B cell (primary cell): ENCODE measurements at regions not wholly inside any gene's neighbourhood (a gene's known extent, or its start where the extent isn't known, plus 50 kb on each side); places are given as distances from the start of the nearest gene placed in this dataset.

Experiments
- ATAC-seq: fragments of 200-7000 bp; cut with Tn5 transposase; one replicate; pipeline ENCODE4 v1.10.0; 2021; ENCODE audit warnings: low read depth, mild to moderate bottlenecking, moderate number of reproducible peaks, moderate library complexity
- CTCF ChIA-PET: fragments of 350-600 bp; sonication (Branson Sonifier 250); formaldehyde crosslinking; loops from one replicate; lab custom pipeline; 2021; ENCODE audit warnings: antibody characterized with exemption, inconsistent platforms; lab: Charles Lee
- POLR2A ChIA-PET: fragments of 350-600 bp; sonication (Branson Sonifier 250); formaldehyde crosslinking; loops from one replicate; lab custom pipeline; 2021; ENCODE audit warnings: antibody characterized with exemption; lab: Charles Lee
- DNase-seq: peaks from one replicate; pipeline ENCODE4 v3.0.0; 2013
- H2AFZ ChIP-seq: 2 replicates; pipeline ENCODE4 v1.6.1; 2012; ENCODE audit warnings: mild to moderate bottlenecking, low read depth, low read length; ENCODE audit not compliant: insufficient read depth, poor library complexity, severe bottlenecking
- H3K27ac ChIP-seq, 2 donors: 1 replicate in 1 of 2; 2 replicates in 1 of 2; pipeline ENCODE4 v1.5.1; 2012 to 2013; ENCODE audit warnings: low read length in 2 of 2, mild to moderate bottlenecking in 2 of 2, moderate library complexity in 1 of 2
- H3K27me3 ChIP-seq, 4 experiments: fragments of 200-600 bp in 1 of 4; sonication (generic) in 1 of 4; replicated peaks in 1 of 4; 1 replicate in 2 of 4; 2 replicates in 2 of 4; pipeline versions ENCODE4 v1.6.1 to v1.7.0; 2013 to 2016; ENCODE audit warnings: low read length in 3 of 4, mild to moderate bottlenecking in 2 of 4, mixed read lengths in 1 of 4, moderate library complexity in 1 of 4; ENCODE audit not compliant: insufficient read depth in 4 of 4, control insufficient read depth in 3 of 4; ENCODE audit errors: control extremely low read depth in 1 of 4
- H3K36me3 ChIP-seq, 2 experiments: replicated peaks in 1 of 2; 1 replicate in 1 of 2; 2 replicates in 1 of 2; pipeline versions ENCODE4 v1.6.1 to v1.7.1; 2013; ENCODE audit warnings: low read length in 1 of 2; ENCODE audit not compliant: insufficient read depth in 2 of 2, control insufficient read depth in 1 of 2; ENCODE audit errors: control extremely low read depth in 1 of 2, extremely low read depth in 1 of 2
- H3K4me1 ChIP-seq, 2 donors: fragments of 200-600 bp in 1 of 2; sonication (generic) in 1 of 2; 1 replicate in 1 of 2; 2 replicates in 1 of 2; pipeline versions ENCODE4 v1.5.1 to v1.6.1; 2013 to 2017; ENCODE audit warnings: low read length in 2 of 2; ENCODE audit not compliant: control insufficient read depth in 2 of 2, insufficient read depth in 2 of 2
- H3K4me2 ChIP-seq: replicated peaks from 2 replicates; pipeline ENCODE3; 2012; ENCODE audit warnings: mild to moderate bottlenecking, low read depth, low read length; ENCODE audit not compliant: poor library complexity, severe bottlenecking
- H3K4me3 ChIP-seq, 5 experiments: fragments of 200-600 bp in 1 of 5; sonication (generic) in 1 of 5; 1 replicate in 3 of 5; 2 replicates in 2 of 5; pipeline versions ENCODE4 v1.5.1 to v1.7.0; 2011 to 2016; ENCODE audit warnings: low read length in 4 of 5, mild to moderate bottlenecking in 4 of 5, low read depth in 2 of 5, control low read depth in 1 of 5, moderate library complexity in 1 of 5; ENCODE audit not compliant: insufficient read depth in 1 of 5; ENCODE audit errors: control extremely low read depth in 1 of 5, extremely low read depth in 1 of 5
- H3K79me2 ChIP-seq: fragments of 200-600 bp; sonication (generic); one replicate; pipeline ENCODE4 v1.6.0; 2016; ENCODE audit warnings: low read length; ENCODE audit not compliant: control insufficient read depth, insufficient read depth
- H3K9ac ChIP-seq: fragments of 200-600 bp; sonication (generic); 2 replicates; pipeline ENCODE4 v1.6.1; 2017; ENCODE audit warnings: mild to moderate bottlenecking, low read length, moderate library complexity
- H3K9me3 ChIP-seq, 3 donors: one replicate each; pipeline versions ENCODE4 v1.6.1 to v1.7.1; 2013; ENCODE audit warnings: low read length in 2 of 3; ENCODE audit not compliant: control insufficient read depth in 2 of 3, insufficient read depth in 1 of 3; ENCODE audit errors: control extremely low read depth in 1 of 3
- H4K20me1 ChIP-seq: 2 replicates; pipeline ENCODE4 v1.6.0; 2012; ENCODE audit warnings: mild to moderate bottlenecking, low read length; ENCODE audit not compliant: insufficient read depth, control insufficient read depth, poor library complexity, severe bottlenecking
- H3K27ac Mint-ChIP-seq: one replicate; pipeline ENCODE4 v1.8.0; 2021; ENCODE audit warnings: mixed read lengths
- H3K27me3 Mint-ChIP-seq: one replicate; pipeline ENCODE4 v1.8.0; 2021; ENCODE audit warnings: mixed read lengths
- H3K4me1 Mint-ChIP-seq: one replicate; pipeline ENCODE4 v1.8.0; 2021; ENCODE audit warnings: mixed read lengths
- H3K4me3 Mint-ChIP-seq: one replicate; pipeline ENCODE4 v1.8.0; 2021; ENCODE audit warnings: mixed read lengths
- H3K9me3 Mint-ChIP-seq: one replicate; pipeline ENCODE4 v1.8.0; 2022; ENCODE audit warnings: mixed read lengths; ENCODE audit not compliant: insufficient read depth
- CTCF ChIP-seq: fragments of 200-600 bp; IDR thresholded peaks from one replicate; pipeline ENCODE4 v1.8.0; 2022; ENCODE audit warnings: antibody characterized with exemption, mild to moderate bottlenecking
- EZH2 ChIP-seq: IDR thresholded peaks from 2 replicates; pipeline ENCODE4 v1.6.1; 2012; ENCODE audit warnings: borderline replicate concordance, low read depth, mild to moderate bottlenecking, moderate library complexity, low read length; ENCODE audit not compliant: insufficient read depth, poor library complexity, severe bottlenecking
- WGBS: methylation state at CpG from one replicate; pipeline ENCODE4 v1.1.5; 2013; ENCODE audit warnings: missing lambda C conversion rate; ENCODE audit not compliant: insufficient coverage; 5-methylcytosine and 5-hydroxymethylcytosine counted together
- intact Hi-C: fragments of 100-400 bp; cut with micrococcal nuclease; formaldehyde crosslinking; loops from one replicate; pipeline ENCODE4 v1.10.0; 2022

DNA sequence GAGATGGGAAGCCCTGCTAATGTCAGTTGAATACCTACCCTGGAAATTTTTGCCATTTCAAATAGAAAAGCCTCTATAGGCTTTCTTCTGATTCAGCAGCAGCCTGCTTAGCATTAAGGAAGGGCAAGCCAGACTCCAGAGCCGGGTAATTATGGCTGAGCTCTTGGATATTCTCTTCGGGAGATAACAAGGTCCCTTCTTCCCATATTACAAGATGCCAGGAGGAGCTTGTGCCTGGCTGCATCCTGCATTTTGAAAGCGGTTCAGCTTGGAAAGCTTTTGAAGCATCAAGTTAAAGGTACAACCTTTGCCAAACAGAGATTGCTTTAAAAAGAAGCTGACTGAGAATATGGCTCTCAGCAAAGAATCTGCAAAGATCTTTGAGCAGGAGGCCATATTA is 399.6 kb upstream of the RPS6KA3 start:
- no peak for ATAC-seq
- Histone ChIP-seq H3K4me3 (no peak overlapping the region), H3K4me2 (no peak overlapping the region), H3K9ac (no peak overlapping the region), H3K27ac (no peak overlapping the region), H4K20me1 (no peaks in the 10 kb centered on the region), H3K27me3 (no peaks in the 10 kb centered on the region), H2AFZ (no peak overlapping the region), H3K36me3 (no peaks in the 10 kb centered on the region), H3K9me3 (no peaks in the 10 kb centered on the region), H3K4me1 (no peaks in the 10 kb centered on the region), H3K79me2 (no peaks in the 10 kb centered on the region)
- CTCF ChIA-PET: no interaction called here
- H3K4me3 Mint-ChIP-seq: no peak overlapping the region
- H3K4me1 Mint-ChIP-seq: no peaks in the 10 kb centered on the region
- H3K9me3 Mint-ChIP-seq: no peaks in the 10 kb centered on the region
- no peak for DNase-seq
- H3K27ac Mint-ChIP-seq: no peak overlapping the region
- POLR2A ChIA-PET: no interaction called here
- intact Hi-C loops: no loop called here
- TF ChIP-seq EZH2 (no peak), CTCF (no peak)
- no peaks in the 10 kb centered on the region for H3K27me3 Mint-ChIP-seq
- WGBS: no CpG with 5 or more reads among the region's 3 CpGs

DNA sequence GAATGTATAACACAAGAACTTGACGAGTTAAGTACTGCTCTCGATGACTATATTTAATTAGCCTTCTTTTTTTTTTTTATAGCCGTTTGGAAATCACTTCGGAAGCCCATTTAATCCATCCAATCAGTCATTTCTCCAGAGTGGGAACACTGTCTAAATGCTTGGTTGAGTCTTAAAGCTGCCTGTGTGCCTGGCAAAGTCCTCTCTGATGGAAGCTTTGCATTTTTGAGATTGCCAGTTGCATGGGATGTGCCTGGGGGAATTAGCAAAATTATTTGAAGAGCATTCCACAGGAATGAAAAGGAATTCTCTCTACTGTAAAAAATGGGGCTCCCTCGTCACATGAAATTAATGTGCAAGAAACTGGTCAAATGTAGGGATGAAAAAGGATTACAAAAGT is 398.8 kb upstream of the RPS6KA3 start:
- Histone ChIP-seq H3K4me1 (no peaks in the 10 kb centered on the region), H3K27ac (no peak overlapping the region), H3K36me3 (no peaks in the 10 kb centered on the region), H3K27me3 (no peaks in the 10 kb centered on the region), H3K9me3 (no peaks in the 10 kb centered on the region), H2AFZ (no peak overlapping the region), H3K4me3 (no peak overlapping the region), H3K9ac (no peak overlapping the region), H3K79me2 (no peaks in the 10 kb centered on the region), H4K20me1 (no peaks in the 10 kb centered on the region), H3K4me2 (no peak overlapping the region)
- Mint-ChIP-seq H3K9me3 (no peaks in the 10 kb centered on the region), H3K27ac (no peak overlapping the region), H3K4me3 (no peak overlapping the region), H3K27me3 (no peaks in the 10 kb centered on the region), H3K4me1 (no peaks in the 10 kb centered on the region)
- TF ChIP-seq EZH2 (no peak), CTCF (no peak)
- intact Hi-C loops: no loop called here
- DNase-seq: no peak
- ATAC-seq: no peak
- WGBS: no CpG with 5 or more reads among the region's 5 CpGs
- ChIA-PET CTCF (no interaction called here), POLR2A (no interaction called here)
